ENCODE measurements at regions not wholly inside any gene's neighbourhood (a gene's known extent, or its start where the extent isn't known, plus 50 kb on each side); places are given as distances from the start of the nearest gene placed in this dataset.

- TF ChIP-seq CTCF (IDR thresholded peaks at IDR 0.05): no peak
- Mint-ChIP-seq H3K27ac (no peak overlapping the region), H3K9me3 (peaks cover 11% of the 10 kb centered on the region), H3K27me3 (ENCODE audit: low read depth, poor library complexity) (peaks cover 21% of the 10 kb centered on the region), H3K4me1 (peaks cover 7% of the 10 kb centered on the region), H3K4me3 (no peak overlapping the region), H3K36me3 (ENCODE audit: low read depth) (no peaks in the 10 kb centered on the region)
- no peak for DNase-seq
Observed at GRCh38 chr4:38456096-38456495, 207.9 kb upstream of the KLF3 start.

- Mint-ChIP-seq H3K4me1 (peaks cover 7% of the 10 kb centered on the region), H3K4me3 (no peak overlapping the region), H3K9me3 (peaks cover 15% of the 10 kb centered on the region), H3K27me3 (ENCODE audit: low read depth, poor library complexity) (peaks cover 16% of the 10 kb centered on the region), H3K36me3 (ENCODE audit: low read depth) (no peaks in the 10 kb centered on the region), H3K27ac (no peak overlapping the region)
- no peak for TF ChIP-seq CTCF (IDR thresholded peaks at IDR 0.05)
- DNase-seq: no peak
Observed at GRCh38 chr4:38461342-38461741, 202.7 kb upstream of the KLF3 start.

GRCh38 chr4:38462367-38463055 is 201.5 kb upstream of the KLF3 start:
- H3K27me3 Mint-ChIP-seq (ENCODE audit: low read depth, poor library complexity): peaks cover 10% of the 10 kb centered on the region
- H3K36me3 Mint-ChIP-seq (ENCODE audit: low read depth): peaks cover 10% of the 10 kb centered on the region
- peaks cover 26% of the 10 kb centered on the region for H3K9me3 Mint-ChIP-seq
- no peak overlapping the region for H3K4me3 Mint-ChIP-seq
- H3K4me1 Mint-ChIP-seq: peaks cover 7% of the 10 kb centered on the region
- no peak overlapping the region for H3K27ac Mint-ChIP-seq
- no peak for DNase-seq
- TF ChIP-seq CTCF (IDR thresholded peaks at IDR 0.05): no peak

- Mint-ChIP-seq H3K4me1 (peaks cover 7% of the 10 kb centered on the region), H3K9me3 (peaks cover 32% of the 10 kb centered on the region), H3K27ac (no peak overlapping the region), H3K27me3 (ENCODE audit: low read depth, poor library complexity) (peaks cover 10% of the 10 kb centered on the region), H3K4me3 (no peak overlapping the region), H3K36me3 (ENCODE audit: low read depth) (peaks cover 10% of the 10 kb centered on the region)
- no peak for DNase-seq
- TF ChIP-seq CTCF (IDR thresholded peaks at IDR 0.05): no peak
Observed at GRCh38 chr4:38463268-38463958, 200.6 kb upstream of the KLF3 start.

- Mint-ChIP-seq H3K27me3 (ENCODE audit: low read depth, poor library complexity) (peaks cover 9% of the 10 kb centered on the region), H3K4me1 (peaks cover 6% of the 10 kb centered on the region), H3K27ac (no peak overlapping the region), H3K4me3 (no peak overlapping the region), H3K9me3 (peaks cover 37% of the 10 kb centered on the region), H3K36me3 (ENCODE audit: low read depth) (peaks cover 10% of the 10 kb centered on the region)
- TF ChIP-seq CTCF (IDR thresholded peaks at IDR 0.05): no peak
- DNase-seq: no peak
Observed at GRCh38 chr4:38464328-38464727, 199.7 kb upstream of the KLF3 start.

- no peak overlapping the region for H3K4me3 Mint-ChIP-seq
- H3K4me1 Mint-ChIP-seq: no peaks in the 10 kb centered on the region
- H3K36me3 Mint-ChIP-seq (ENCODE audit: low read depth): peaks cover 10% of the 10 kb centered on the region
- H3K9me3 Mint-ChIP-seq: peaks cover 42% of the 10 kb centered on the region
- DNase-seq: no peak
- H3K27ac Mint-ChIP-seq: no peak overlapping the region
- no peak for TF ChIP-seq CTCF (IDR thresholded peaks at IDR 0.05)
- no peaks in the 10 kb centered on the region for H3K27me3 Mint-ChIP-seq (ENCODE audit: low read depth, poor library complexity)
Observed at GRCh38 chr4:38466401-38466800, 197.6 kb upstream of the KLF3 start.
